Chondrocyte (in vitro differentiated cells): ENCODE measurements at regions not wholly inside any gene's neighbourhood (a gene's known extent, or its start where the extent isn't known, plus 50 kb on each side); places are given as distances from the start of the nearest gene placed in this dataset.

Source experiments
- DNase-seq: peaks from one replicate; pipeline ENCODE4 v3.0.0; 2021; ENCODE audit warnings: mixed read lengths, low spot score
- H3K27ac Mint-ChIP-seq: one replicate; pipeline ENCODE4 v1.8.0; 2021; ENCODE audit warnings: mild to moderate bottlenecking, moderate library complexity, mixed read lengths; ENCODE audit not compliant: unreplicated experiment
- H3K27me3 Mint-ChIP-seq: 2 replicates; pipeline ENCODE4 v1.8.0; 2021; ENCODE audit warnings: low read depth, mixed read lengths
- H3K36me3 Mint-ChIP-seq: 2 replicates; pipeline ENCODE4 v1.8.0; 2021; ENCODE audit warnings: low read depth, mixed read lengths
- H3K4me1 Mint-ChIP-seq: 2 replicates; pipeline ENCODE4 v1.8.0; 2021; ENCODE audit warnings: low read depth, mild to moderate bottlenecking, mixed read lengths
- H3K4me3 Mint-ChIP-seq: one replicate; pipeline ENCODE4 v1.8.0; 2021; ENCODE audit warnings: mild to moderate bottlenecking, moderate library complexity, mixed read lengths; ENCODE audit not compliant: unreplicated experiment
- H3K9me3 Mint-ChIP-seq: 2 replicates; pipeline ENCODE4 v1.8.0; 2021; ENCODE audit warnings: low read depth, mixed read lengths
- TF ChIP-seq, protein P1 (sequence below): fragments of 200-600 bp; sonication (generic); IDR thresholded peaks from 2 replicates; pipeline ENCODE4 v1.5.0; 2021; ENCODE audit warnings: antibody characterized with exemption, mild to moderate bottlenecking, moderate library complexity

DNA sequence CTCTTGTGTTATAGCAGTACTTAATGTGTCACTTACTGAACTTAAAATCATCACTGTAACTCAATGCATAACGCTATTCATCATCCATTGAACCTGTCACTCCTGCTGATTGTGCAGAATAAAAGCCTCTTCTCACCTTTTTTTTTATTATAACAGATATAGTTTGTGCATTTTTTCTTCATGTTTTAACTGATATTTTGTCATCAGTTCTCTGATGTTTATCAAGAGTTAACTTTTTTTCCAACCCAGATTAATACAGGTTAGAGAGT is 100.4 kb downstream of the SLIT2 start:
- no peaks in the 10 kb centered on the region for H3K27me3 Mint-ChIP-seq
- no peak for DNase-seq
- no peak overlapping the region for H3K27ac Mint-ChIP-seq
- H3K36me3 Mint-ChIP-seq = peaks cover 2% of the 10 kb centered on the region
- peaks cover 9% of the 10 kb centered on the region for H3K4me1 Mint-ChIP-seq
- TF ChIP-seq, protein P1, sequence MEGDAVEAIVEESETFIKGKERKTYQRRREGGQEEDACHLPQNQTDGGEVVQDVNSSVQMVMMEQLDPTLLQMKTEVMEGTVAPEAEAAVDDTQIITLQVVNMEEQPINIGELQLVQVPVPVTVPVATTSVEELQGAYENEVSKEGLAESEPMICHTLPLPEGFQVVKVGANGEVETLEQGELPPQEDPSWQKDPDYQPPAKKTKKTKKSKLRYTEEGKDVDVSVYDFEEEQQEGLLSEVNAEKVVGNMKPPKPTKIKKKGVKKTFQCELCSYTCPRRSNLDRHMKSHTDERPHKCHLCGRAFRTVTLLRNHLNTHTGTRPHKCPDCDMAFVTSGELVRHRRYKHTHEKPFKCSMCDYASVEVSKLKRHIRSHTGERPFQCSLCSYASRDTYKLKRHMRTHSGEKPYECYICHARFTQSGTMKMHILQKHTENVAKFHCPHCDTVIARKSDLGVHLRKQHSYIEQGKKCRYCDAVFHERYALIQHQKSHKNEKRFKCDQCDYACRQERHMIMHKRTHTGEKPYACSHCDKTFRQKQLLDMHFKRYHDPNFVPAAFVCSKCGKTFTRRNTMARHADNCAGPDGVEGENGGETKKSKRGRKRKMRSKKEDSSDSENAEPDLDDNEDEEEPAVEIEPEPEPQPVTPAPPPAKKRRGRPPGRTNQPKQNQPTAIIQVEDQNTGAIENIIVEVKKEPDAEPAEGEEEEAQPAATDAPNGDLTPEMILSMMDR = no peak
- no peak overlapping the region for H3K4me3 Mint-ChIP-seq
- no peaks in the 10 kb centered on the region for H3K9me3 Mint-ChIP-seq

DNA sequence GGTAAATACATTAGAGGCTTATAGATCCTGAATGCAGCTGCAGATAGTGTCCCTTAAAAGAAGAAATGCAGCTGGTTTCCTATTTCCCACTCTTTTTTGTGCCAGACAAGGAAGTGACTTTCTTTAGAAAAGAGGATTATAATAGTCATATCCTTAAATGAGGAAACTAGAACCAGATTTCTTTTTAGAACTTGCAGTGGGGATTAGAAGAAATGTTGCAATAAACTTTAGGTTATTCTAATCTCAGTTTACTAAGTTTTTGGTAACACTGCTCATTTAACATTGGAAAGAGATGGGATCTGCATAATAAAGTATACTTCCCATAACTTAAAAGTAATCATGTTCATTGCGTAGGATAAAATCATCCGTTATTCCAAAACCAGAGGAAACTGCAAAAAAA is 101.9 kb downstream of the SLIT2 start:
- peaks cover 2% of the 10 kb centered on the region for H3K36me3 Mint-ChIP-seq
- TF ChIP-seq, protein P1 = no peak
- H3K9me3 Mint-ChIP-seq = no peaks in the 10 kb centered on the region
- no peak overlapping the region for H3K4me3 Mint-ChIP-seq
- H3K4me1 Mint-ChIP-seq = peaks cover 9% of the 10 kb centered on the region
- no peak for DNase-seq
- no peaks in the 10 kb centered on the region for H3K27me3 Mint-ChIP-seq
- H3K27ac Mint-ChIP-seq = no peak overlapping the region

DNA sequence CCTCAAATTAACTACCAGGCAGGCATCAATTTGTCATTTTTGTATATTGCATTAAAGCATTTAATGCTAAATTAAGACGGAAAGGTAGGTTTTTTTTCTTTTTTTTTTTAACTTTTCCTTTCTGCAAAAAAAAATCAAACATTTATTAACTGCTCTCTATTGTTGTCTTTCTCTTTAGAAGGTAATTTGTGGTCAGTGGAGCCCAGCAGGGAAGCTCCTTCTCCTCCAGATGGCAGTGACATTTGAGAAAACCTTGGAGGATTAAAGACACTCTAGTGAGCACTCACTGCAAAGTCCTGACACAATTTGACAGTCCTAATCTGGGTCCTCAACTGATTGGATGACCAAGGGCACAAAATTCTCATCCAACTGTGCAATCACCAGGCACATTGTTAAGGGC is 102.4 kb downstream of the SLIT2 start:
- Mint-ChIP-seq H3K4me3 (no peak overlapping the region), H3K27me3 (no peaks in the 10 kb centered on the region), H3K9me3 (no peaks in the 10 kb centered on the region), H3K27ac (no peak overlapping the region), H3K36me3 (peaks cover 2% of the 10 kb centered on the region), H3K4me1 (peaks cover 9% of the 10 kb centered on the region)
- TF ChIP-seq, protein P1 = no peak
- DNase-seq = no peak

DNA sequence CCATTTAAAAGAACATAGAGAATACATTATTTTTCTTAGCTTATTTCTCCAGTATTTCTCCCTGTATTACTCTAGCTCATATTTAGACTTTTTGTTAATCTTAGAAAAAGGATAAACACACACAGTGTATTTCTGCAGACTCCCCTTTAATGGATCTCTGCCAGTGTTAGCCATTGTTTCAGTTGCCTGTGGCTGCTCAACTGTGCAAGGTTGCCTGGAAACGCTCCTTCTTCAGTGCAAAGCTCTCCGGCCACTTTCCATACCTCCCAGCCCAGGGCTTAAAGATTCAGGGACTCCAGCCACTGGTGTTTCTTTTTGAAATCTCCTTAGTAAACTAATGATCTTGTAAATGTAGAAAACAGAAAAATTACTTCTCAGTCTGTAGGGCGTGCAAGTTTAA is 104.9 kb downstream of the SLIT2 start:
- no peak overlapping the region for H3K27ac Mint-ChIP-seq

DNA sequence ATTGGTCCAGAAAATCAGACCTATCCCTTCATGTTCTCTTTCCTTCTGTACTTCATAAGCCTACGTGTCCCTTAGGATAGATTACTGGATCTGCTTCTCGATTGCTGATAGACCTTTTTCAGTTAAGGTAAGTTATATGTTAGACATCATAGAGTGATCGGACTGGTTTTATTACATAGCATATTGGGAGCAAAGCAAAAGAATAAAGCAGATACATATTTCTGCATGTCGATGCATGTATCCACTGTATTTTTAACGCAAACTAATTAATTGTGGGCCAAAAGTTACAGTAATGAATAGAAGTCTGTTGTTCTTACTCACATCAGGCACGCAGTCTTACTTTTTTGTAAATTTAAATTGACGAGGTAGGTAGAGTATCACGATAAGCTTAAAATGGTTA is 106.4 kb downstream of the SLIT2 start:
- TF ChIP-seq, protein P1 = no peak
- peaks cover 9% of the 10 kb centered on the region for H3K4me1 Mint-ChIP-seq
- no peaks in the 10 kb centered on the region for H3K9me3 Mint-ChIP-seq
- no peaks in the 10 kb centered on the region for H3K27me3 Mint-ChIP-seq
- H3K27ac Mint-ChIP-seq = no peak overlapping the region
- DNase-seq = no peak
- H3K4me3 Mint-ChIP-seq = no peak overlapping the region
- H3K36me3 Mint-ChIP-seq = no peaks in the 10 kb centered on the region

More for the DNA sequence above, 104.9 kb downstream of the SLIT2 start:
- peaks cover 9% of the 10 kb centered on the region for H3K4me1 Mint-ChIP-seq
- H3K9me3 Mint-ChIP-seq = no peaks in the 10 kb centered on the region
- no peak overlapping the region for H3K4me3 Mint-ChIP-seq
- no peak for DNase-seq
- TF ChIP-seq, protein P1 = no peak
- no peaks in the 10 kb centered on the region for H3K27me3 Mint-ChIP-seq
- H3K36me3 Mint-ChIP-seq = no peaks in the 10 kb centered on the region
